ENCODE measurements at regions not wholly inside any gene's neighbourhood (a gene's known extent, or its start where the extent isn't known, plus 50 kb on each side); places are given as distances from the start of the nearest gene placed in this dataset.
A peak's percentile ranks its signal among the peaks of the same experiment; 100 is the strongest.
"Not testable (repeated sequence)": the region's sequence is repeated elsewhere in the genome, so short reads cannot be mapped to it uniquely, and the experiment has no call there.

DNA sequence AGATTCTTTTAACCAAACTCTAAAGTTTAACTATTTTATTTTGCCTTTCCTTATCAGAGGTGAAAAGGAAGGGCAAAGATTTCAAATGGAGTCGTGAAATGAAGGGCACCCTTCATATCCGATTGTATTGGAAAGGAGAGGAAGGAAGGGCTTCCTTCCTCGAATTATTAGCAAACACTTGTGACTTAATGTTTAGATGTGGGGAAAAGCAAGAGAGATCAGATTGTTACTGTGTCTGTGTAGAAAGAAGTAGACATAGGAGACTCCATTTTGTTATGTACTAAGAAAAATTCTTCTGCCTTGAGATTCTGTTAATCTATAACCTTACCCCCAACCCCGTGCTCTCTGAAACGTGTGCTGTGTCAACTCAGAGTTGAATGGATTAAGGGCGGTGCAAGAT, 291.5 kb downstream of the ABCC12 start:
- DNase-seq (ENCODE audit: low read depth in 2 of 2) = not testable (repeated sequence)

DNA sequence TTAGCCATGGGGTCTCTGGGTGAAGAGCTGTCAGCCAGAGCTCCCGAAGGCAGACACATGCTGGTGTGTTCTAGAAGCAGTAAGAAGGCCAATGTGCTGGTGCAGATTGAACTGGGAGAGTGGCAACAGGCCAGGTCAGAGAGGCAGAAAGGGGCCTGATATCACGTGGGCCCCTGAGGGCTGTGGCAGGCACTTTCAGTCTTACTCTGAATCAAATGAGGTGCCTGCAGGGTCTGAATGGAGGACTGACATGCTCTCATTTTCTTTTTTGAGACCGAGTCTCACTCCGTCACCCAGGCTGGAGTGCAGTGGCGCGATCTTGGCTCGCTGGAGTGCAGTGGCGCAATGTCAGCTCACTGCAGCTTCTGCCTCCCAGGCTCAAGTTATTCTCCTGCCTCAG, 293.8 kb downstream of the ABCC12 start:
- DNase-seq (ENCODE audit: low read depth in 2 of 2) = no peak

DNA sequence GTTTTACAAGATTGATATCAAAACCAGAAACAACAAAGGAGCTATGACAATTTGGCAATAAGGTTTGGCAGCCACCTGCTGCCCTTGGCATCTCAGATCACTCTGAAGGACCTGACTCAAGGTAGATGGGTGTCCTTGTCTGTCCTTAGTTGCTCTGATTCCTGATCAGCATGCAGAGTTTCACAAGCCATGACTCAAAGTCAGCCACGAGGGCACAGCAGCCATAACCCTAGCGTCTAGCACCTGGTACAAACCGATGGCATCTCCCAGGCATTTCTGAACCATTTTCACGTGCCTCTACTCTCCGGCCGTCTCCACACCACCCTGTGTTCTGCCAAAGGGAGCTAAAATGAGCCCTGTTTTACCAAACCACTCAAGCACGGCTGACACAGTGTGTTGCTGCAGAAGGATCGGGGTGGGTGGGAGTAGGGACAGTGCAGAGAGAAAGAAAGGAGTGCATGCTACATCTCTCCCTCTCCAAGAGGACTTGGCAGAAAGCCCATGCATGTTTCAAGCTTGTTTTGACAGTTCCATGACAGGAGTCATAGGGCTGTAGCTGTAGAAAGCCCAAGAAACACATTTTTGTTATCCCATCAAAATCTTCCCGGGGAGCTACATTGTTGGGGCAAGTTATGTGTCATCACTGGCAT, 297.3 kb downstream of the ABCC12 start:
- DNase-seq (ENCODE audit: low read depth in 2 of 2) = no peak

DNA sequence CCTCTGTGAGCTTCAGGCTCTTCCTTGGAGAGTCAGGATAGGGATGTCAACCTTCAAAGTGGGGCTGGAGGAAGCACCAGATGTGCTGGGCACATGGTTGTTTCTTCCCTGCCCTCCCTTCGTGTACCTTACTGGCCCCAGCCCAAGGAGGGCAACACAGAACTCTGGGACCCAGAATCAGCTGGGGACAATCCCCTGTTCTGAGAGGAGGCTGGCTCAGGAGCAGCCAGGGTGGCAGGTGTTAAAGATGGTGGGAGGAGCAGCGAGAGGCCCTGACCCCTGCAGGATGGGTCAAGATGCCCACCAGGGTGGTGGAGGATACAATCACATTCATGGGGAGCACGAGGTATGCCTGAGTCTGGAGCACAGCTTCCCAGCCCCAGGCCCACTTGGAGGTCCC, 300.4 kb downstream of the ABCC12 start:
- DNase-seq (ENCODE audit: low read depth in 2 of 2) = no peak

DNA sequence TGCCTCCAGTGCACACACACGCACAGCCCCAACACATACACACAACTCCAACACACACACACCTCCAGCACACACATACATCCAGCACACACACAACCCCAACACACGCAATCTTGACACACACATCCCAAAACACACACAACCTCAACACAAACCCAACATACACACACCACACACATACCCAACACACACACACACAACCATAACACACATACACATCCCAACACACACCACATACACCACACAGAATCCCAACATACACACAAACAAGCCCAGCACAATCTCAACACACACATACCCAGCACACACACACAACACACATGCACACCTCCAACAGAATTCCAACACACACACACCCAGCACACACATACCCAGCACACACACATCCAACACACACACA, 301.1 kb downstream of the ABCC12 start:
- DNase-seq (ENCODE audit: low read depth in 2 of 2) = no peak

DNA sequence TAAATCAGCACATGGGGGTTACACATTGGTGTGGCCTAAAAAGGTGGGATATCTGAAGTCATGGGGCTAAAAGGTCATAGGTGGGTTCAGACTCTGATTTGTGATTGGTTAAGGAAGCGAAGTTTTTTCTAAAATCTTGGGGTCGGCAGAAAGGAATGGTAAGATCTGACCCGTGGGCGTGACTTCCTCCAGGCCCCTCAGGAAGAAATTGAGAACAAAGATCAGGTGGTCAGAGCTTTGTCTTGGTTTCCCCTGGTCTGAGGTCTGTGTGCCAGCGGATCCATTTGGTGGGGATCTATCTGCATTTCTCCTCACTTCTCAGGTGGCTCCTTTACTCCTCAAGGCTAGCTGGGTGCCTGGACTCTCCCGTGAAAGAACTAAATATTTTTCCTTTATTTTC, 302.8 kb downstream of the ABCC12 start:
- no peak for DNase-seq (ENCODE audit: low read depth in 2 of 2)

DNA sequence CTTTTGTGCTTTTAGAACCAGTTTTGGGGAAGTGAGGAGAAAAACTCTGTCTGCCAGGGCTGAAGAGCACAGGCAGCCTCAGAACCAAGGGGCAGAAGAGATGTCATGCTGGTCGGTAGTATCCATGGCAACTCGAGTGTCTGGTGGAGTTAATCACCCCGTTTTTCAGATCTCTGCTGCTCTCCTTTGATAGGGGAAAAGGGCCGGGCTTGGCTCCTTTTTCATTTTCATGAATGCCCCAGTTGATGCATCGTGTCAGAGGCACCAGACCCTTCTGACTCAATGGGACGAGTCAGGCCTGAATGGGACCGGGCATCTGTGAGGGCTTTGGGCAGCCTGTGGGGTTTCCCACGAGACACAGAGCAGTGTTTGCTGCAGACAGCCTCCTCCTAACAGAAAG, 304.6 kb downstream of the ABCC12 start:
- DNase-seq (ENCODE audit: low read depth in 2 of 2) = no peak

DNA sequence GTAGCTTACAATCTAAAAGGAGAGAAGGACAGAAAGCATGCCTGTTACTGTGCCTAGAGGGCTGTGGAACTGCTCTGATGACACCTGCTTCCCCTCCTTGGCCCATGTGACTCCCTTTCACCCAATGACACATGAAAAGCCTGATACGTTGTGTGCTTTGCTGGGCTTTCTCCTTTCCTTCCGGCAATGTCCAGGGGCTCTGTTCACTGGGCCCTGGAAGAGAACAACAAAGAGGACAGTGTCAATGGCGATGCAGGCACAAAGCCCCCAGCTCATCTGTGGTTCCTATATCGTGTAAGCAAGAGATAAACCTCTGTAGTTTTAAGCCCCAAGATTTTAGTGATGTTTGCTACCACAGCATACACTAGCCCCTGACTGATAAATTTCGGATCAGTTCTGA, 306.1 kb downstream of the ABCC12 start:
- DNase-seq (ENCODE audit: low read depth in 2 of 2) = no peak

DNA sequence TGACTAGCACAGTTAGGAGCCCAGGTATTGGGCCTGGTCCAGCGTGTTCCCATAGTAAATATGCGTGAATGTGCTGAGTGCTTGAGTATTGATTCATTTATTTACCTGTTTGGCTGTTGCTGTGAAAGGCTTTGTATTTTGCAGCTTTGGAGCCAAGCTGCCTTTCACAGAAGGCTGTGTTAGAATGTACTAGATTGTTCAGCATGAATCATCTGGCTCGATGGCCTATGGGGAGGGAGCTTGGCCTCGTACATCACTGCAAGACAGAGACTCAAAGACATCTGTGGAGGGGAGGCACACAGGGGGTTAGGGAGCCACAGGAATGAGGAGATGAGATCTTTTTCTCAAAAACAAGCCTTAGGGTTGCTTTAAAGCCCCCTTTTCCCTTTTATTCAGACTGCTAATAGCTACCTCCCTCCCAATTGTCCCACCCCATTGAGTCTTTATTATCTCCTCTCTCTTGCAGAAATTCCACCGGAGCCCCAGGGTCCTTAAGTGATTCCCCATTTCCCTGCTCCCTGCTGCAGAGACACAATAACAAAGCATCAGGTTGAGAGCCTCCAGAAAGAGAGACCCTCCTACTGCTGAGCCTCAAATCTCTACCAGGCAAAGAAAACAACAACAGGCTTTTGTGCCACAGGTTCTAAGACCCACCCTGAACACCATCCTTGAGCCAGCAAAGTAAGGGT, 307.2 kb downstream of the ABCC12 start:
- no peak for DNase-seq (ENCODE audit: low read depth in 2 of 2)

DNA sequence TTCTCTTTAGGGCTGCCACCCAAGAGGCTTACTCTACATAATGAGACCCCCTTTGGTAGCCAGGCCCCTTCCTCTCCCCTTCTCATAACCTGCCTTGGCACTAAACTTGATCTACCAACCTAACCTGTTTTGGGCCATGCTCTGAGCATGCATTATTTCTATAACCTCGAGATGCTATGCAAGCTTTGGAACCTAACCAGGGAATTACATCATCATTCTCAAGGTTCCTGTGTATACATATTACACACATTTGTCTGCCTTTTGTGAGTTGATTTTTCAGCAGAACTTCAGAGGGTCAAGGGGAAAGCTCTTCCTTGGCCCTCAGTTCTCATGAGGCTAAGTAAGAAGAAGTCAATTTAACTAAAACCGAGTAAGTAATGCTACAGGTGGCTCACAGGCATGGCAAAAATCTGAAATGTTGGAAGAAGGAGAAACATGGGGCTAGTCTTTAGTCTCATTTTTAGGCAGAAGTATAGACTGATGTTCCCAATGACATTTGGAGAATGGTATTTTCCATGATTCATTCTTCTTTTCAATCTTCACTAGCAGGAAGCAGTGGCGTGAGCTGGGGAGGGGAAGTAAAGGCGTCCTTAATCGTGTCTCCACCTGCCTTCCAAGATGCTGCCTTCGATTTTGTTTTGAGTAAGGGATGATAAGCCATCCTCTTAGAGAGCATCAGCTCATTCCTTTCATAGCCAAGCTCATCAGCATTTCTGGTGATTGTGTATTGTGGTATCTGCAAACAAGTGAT, 308.4 kb downstream of the ABCC12 start:
- DNase-seq (ENCODE audit: low read depth in 2 of 2) = no peak

DNA sequence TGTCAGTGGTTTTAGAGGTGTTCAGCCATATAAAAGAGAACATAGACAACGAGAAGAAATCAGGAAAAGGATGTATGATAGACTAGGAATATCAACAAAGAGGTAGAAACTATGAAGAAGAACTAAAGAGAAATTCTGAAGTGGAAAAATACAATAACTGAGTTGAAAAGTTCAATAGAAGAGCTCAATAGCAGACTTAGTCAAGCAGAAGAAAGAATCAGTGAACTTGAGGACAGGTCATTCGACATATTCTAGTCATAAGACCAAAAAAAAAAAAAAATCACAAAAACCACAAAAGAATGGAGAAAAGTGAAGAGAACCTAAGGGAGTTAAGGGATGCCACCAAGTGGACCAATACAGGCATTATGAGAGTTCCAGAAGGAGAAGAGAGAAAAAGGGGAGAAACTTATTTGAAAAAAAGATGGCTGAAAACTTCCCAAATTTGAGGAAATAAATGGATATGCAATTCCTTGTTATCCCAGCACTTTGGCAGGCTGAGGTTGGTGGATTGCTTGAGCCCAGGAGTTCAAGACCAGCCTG, 321.2 kb downstream of the ABCC12 start:
- DNase-seq (ENCODE audit: low read depth in 2 of 2) = no peak

DNA sequence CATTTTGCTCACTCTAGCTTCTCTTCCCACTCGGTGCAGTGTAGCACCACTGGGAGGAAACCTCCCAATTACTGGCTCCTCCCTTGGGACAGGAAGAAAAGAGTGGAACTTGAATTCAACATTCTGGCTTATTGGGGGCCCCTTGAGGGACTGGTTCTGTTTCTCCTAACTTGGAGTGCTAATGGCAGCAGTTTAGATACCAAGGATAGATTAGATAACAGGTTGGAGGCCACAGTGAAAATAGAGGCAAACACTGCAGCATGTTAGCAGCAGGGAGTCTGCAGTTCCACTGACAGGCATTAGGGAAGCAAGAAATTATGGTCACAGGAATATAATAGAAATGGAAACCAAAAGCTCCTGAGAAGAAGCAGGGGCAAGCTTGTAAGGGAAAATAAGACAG, 322.0 kb downstream of the ABCC12 start:
- no peak for DNase-seq (ENCODE audit: low read depth in 2 of 2)

DNA sequence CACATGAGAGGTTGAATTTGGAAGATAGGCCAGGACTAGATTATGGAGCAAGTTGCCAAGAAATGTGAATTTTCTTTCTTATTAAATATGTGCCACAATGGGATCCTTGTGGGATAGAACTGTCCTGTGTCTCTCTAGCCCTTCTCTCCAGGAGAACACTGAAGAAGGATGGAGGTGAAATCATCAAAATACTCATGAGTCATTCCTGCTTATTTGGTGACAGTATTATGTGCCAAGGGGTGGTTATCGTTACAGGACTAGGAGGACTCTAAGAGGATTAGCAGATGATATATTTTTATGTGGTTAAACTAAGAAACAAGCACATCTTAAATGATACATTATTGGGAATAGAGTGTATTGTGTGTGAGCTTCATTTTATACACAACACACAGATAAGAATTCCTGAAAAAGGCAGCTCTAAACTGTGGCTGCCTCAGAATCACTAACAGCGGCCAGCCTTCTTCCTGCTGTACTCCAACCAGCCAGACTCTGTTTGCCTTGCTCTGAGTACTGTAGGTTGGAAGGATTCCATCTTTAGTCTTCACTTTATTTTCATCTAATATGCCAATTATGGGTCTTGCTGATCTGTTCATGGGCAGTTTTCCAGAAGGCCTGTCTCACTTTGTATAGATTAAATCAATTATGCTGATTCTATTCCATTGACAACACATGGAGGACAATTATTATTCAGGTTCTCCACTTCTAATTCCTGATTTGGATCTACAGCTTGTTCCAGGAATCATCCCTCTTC, 325.8 kb downstream of the ABCC12 start:
- DNase-seq (ENCODE audit: low read depth in 2 of 2) = no peak

DNA sequence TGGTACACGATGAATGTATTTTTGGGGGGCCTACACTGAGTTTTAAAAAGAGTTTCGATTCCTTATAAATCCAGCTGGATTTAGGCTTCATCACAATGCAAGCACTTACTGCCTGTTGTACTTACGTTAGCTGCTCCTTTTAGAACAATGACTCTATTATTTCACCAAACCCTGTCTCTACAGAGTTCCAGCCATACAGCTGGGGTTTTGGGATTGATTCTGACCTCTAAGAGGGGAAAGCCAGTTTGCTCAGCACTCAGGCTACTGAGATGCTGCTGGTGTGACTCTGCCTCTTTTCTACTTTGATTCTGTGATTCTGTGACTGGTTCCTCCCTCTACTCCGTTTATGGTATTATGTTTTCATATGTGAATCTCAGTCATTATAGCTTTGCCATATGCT, 329.7 kb downstream of the ABCC12 start:
- DNase-seq (ENCODE audit: low read depth in 2 of 2) = no peak

DNA sequence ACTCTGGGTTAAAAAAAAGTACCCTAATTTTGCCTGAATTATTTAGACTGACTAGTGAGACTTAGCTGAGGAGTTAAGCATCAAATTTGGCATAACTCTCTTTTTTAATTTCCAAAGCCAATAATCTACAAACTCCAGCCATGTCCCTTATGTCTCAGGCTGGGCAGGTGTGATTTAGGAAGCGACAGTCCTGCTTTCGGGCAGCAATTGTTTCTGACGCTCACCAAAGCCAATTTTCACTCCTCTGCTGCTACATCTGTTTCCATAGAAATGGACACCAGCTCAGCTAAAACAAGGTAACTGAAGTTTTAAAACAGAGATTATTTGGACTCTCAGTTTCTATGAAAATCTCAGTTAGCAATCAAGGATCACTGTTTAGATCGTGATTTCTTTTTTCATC, 338.7 kb downstream of the ABCC12 start:
- DNase-seq (ENCODE audit: low read depth in 2 of 2) = no peak

DNA sequence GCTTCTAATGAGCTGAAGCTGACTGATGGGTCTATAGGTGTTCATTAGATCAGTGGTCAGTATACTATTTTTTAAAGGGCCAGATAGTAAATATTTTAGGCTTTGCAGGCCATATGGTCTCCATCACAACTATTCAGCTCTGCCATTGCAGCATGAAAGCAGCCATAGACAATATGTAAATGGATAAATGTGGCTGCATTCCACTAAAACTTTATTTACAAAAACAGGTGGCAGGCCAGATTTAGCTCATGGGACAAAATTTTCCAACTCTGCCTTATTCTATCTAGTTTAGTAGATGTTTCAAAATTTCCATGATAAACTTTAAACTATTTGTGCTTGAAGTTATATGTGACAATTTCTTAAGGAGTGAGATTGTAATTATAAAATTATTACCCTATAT, 339.3 kb downstream of the ABCC12 start:
- no peak for DNase-seq (ENCODE audit: low read depth in 2 of 2)

DNA sequence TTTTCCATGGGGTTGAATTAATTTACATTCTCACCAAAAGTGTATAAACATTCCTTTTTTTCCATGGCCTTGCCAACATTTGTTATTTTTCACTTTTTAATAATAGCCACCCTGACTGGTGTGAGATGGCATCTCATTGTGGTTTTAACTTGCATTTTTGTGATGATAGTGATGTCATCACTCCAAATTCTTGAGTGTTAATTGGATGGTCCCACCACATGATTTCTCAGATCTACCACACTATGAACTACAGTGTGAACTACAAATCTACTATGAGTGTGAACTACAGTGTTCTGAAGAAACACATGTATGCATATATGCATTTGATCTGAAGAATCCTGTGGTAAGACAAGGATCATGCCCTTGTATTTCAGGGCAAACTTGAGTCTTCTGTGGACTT, 340.1 kb downstream of the ABCC12 start:
- no peak for DNase-seq (ENCODE audit: low read depth in 2 of 2)

DNA sequence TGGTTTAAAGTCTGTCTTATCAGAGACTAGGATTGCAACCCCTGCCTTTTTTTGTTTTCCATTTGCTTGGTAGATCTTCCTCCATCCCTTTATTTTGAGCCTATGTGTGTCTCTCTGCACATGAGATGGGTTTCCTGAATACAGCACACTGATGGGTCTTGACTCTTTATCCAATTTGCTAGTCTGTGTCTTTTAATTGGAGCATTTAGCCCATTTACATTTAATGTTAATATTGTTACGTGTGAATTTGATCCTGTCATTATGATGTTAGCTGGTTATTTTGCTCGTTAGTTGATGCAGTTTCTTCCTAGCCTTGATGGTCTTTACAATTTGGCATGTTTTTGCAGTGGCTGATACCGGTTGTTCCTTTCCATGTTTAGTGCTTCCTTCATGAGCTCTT, 344.0 kb downstream of the ABCC12 start:
- not testable (repeated sequence) for DNase-seq (ENCODE audit: low read depth in 2 of 2)

DNA sequence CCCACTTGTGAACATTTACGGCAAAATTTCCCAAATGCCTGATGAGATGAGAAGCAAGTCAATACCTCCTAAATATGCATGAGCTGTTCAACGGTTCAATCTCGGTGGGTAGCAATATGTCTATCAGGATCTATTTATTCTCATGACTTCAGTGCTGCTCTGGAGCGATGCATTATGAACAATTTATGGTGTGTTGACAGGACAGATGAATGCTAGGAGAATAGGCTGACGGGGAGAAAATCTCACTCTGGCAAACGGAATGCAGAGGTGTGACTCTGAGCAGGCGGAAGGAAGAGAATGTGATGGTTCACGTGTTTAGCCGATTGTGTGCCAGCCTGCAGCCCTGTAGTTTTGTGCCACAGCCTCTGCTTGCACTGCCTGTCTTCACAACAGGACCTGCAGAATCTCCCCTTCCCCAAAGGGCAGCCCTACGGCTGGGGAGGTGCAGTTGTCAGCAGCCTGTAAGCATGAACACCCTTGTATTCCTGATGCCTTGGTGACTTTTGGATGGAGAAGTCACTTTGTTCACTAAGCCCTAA, 345.2 kb downstream of the PHKB start:
- peak in 1 of 2 donors; percentile 0 for DNase-seq (ENCODE audit: low read depth in 2 of 2)

DNA sequence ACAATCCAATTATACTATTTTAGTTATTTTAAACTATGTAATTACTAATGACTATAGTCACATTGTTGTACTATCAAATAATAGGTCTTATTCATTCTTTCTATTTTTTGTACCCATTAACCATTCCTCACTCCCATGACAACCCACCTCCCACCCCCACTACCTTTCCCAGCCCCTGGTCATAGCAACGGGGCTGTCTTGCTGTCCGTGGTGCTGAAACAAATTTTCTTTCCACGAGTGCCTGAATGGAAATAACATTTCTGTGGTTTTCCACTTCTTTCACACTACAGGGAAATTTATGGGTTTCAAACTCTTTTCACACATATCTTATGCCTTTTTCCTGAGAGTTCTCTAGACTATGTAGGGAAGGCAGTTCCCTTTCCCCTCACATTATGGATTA, 326.6 kb downstream of the PHKB start:
- DNase-seq (ENCODE audit: low read depth in 2 of 2) = peak; percentile 24 to 35

DNA sequence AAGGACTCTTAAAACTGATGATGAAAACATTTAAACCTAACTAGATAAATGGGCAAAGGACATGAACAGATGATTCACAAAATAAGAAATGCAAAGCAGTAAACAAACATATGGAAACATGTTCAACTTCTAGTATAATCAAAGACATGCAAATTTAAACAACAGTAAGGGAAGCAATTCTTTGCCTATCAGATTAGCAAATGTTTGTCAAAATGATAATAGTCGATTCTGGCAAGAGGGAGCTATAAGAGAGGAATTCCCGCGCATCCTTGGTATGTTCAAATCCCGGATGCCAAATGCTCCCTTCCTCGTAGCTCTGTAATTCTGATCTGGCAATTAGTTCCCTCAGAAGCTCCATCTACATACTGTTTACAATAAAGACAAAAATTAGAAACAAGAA, 320.5 kb downstream of the PHKB start:
- DNase-seq (ENCODE audit: low read depth in 2 of 2) = no peak

Data from lung microvascular endothelial cell (primary cell).